Left cardiac atrium (tissue), 4 donors: ENCODE measurements at regions not wholly inside any gene's neighbourhood (a gene's known extent, or its start where the extent isn't known, plus 50 kb on each side); places are given as distances from the start of the nearest gene placed in this dataset.

Experiments used
- ATAC-seq, 2 donors: fragments of 200-7000 bp; cut with Tn5 transposase; one replicate each; pipeline ENCODE4 v1.9.1; 2020; ENCODE audit warnings: mild to moderate bottlenecking in 2 of 2, moderate library complexity in 2 of 2
- DNase-seq: peaks from one replicate; pipeline ENCODE4 v3.0.0-alpha.2; 2020
- intact Hi-C, 2 donors: fragments of 100-400 bp; cut with DNase I; formaldehyde crosslinking; loops; one replicate each; pipeline versions ENCODE4 v1.14.1 to v1.15.1; 2022 to 2023
- donor health status: DM: no; HTN: yes; CAD: no.
- donor health status: DM: no; HTN: yes; CAD: no; lungs with severe emphysema.
- donor health status: DM: yes; HTN: yes; CAD: no.
- donor health status: Dilated cardiomyopathy.

- DNase-seq (no peak), ATAC-seq (no peak)
- intact Hi-C loops = no loop called here
Measured at GRCh38 chr11:116698080-116698479, 74.7 kb downstream of the BUD13 start.

GRCh38 chr11:116697639-116698038 lies 75.1 kb downstream of the BUD13 start:
- intact Hi-C loops = no loop called here
- ATAC-seq = no peak
- no peak for DNase-seq

DNA sequence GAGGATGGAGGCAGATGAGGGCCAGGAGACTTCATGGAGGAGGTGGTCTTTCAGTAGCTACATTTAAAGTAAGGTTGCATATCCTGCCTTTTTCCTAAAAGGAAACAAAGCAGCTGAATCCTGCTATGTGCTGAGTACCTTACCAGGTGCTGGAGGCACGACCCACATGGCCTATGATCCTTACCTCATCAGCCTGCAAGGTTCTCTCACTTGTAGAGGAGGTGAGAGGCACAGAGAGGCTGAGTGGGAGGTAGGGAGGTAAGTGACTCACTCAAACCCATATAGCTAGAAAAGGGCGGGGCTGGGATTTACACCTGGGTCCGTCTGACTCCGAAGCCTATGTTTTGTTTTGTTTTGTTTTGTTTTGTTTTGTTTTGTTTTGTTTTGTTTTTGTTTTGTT lies 75.8 kb downstream of the BUD13 start:
- intact Hi-C loops = no loop called here
- DNase-seq (no peak), ATAC-seq (no peak)

DNA sequence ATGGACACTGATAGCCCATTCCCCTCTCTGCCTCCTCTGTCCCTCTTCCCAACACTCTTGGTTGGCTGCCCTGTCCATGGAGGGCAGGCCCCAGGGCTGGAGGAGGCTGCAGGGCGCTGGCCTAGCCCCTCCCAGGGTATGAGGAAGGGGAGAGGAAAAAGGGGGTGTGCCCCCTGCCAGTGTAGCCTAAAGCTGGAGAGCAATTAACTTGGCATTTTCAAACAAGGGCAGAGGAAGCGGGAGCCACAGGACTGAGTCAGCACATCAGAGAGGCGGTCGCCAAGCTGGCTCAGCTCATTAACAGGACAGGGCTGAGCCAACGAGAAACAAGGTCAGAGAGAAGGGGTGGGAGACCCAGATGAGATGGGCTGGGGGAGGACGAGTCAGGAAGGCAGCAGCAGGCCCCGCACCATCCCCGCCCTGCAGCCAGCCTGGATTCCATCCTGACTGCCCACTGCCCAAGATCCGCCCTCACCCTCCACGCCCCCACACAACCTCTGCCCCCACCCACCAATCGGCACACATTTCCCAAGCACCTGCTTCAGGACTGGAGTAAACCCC lies 76.3 kb downstream of the BUD13 start:
- intact Hi-C loops = no loop called here
- DNase-seq (no peak), ATAC-seq (no peak)

GRCh38 chr11:116695657-116696254 lies 77.0 kb downstream of the BUD13 start:
- DNase-seq (no peak), ATAC-seq (no peak)
- intact Hi-C loops = no loop called here

DNA sequence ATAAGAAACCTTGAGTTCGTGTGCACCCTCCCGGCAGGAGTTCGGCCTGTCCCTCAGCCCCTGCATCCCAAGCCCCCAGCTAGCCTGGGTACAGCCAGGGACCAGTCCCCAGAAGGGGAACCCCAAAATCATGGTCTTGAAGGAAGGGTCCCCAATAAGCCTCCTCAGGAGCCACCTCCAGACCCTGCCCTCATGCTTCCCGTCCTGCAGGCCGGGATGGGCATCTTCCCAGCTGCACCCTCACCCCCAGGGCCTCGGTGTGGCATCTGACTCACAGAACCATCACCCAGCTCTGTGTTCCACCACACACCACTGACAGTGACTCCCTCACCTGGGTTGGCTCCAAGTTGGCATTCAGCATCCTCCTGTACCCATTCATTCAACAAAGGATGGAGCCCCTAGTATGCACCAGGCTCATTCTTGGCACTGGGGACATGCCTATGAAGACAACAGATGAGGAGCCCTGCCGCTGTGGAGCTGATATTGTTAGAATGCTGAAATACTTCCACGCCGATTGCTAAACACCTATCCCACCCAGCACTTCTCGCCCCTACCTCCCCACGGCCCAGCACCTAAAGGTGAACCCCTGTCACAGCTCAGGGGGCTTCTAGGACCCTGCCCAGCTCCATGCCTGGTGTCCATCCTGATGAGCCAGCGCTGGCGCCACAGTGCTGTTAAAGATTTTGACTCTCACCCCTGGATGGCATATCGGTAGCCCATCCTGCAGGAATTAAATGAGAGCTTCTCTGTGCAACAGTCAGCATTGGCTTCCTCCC lies 77.8 kb downstream of the BUD13 start:
- intact Hi-C loops = no loop called here
- DNase-seq (no peak), ATAC-seq (no peak)

GRCh38 chr11:116694349-116694725 lies 78.5 kb downstream of the BUD13 start:
- intact Hi-C loops = no loop called here
- ATAC-seq = no peak
- DNase-seq = no peak

DNA sequence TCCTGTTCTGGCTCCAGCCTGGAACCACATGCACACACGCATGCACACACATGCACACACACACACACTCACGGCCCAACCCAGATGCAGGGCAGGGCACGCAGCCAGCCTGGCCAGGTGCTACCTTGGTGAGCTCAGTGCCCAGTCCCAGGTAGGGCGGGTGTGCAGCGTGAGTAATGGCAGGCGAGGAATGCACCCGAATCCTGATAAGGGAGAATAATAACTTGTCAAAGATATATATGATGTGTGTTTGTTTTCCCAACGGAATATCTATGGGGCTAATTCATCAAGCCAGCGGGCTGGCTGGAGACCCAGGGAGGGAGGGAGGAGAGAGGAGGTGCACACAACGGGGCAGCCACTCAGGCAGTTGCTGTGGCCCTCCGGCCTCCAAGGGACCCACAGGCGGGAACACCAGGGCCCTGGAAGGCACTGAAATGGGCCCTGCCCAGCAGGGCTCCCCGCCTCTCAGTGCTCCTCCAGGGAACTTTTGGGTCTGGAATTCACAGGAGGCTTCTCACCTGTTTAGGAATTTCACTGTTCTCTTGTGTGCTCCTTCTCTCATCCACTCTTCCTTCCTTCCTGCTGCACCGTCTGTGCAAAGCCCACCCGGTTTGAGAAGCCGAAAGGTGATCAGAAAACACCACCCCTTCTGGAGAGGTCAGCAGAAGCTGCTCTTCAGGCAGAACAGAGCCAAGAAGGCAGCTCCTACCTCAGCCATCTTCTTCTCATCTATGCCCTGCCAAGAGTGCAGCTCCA lies 79.0 kb downstream of the BUD13 start:
- DNase-seq = no peak
- intact Hi-C loops = no loop called here

GRCh38 chr11:116693102-116693570 lies 79.7 kb downstream of the BUD13 start:
- DNase-seq = no peak
- intact Hi-C loops = no loop called here
- ATAC-seq = no peak

More for the DNA sequence above, 79.0 kb downstream of the BUD13 start:
- peak in 1 of 2 donors; percentile 15 for ATAC-seq

GRCh38 chr11:116692318-116693101 lies 80.3 kb downstream of the BUD13 start:
- intact Hi-C loops = no loop called here
- DNase-seq = no peak
- no peak for ATAC-seq

DNA sequence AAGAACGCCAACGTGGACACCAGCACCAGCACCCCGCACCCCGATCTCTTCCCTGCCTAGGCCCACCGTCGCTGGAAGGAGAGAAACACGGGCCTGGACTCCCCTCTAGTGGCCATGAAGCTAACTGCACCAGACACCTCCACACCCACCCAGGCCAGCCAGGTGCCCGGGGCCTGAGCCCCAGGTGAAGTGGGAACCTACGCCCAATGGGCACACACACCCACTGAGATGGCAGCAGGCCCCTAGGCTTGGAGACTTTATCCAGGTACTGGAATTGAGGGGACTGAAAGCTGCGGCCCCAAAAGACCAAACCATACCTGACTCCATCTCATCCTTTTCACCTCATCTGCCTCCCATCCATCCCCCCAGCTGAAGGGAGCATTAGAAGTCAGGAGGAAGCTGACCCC lies 81.0 kb downstream of the BUD13 start:
- ATAC-seq (peak; percentile 68 to 69), DNase-seq (peak; percentile 46)
- intact Hi-C loops = no loop called here

- DNase-seq = no peak
- intact Hi-C loops = no loop called here
- ATAC-seq = no peak
Measured at GRCh38 chr11:116690611-116691010, 82.2 kb downstream of the BUD13 start.

DNA sequence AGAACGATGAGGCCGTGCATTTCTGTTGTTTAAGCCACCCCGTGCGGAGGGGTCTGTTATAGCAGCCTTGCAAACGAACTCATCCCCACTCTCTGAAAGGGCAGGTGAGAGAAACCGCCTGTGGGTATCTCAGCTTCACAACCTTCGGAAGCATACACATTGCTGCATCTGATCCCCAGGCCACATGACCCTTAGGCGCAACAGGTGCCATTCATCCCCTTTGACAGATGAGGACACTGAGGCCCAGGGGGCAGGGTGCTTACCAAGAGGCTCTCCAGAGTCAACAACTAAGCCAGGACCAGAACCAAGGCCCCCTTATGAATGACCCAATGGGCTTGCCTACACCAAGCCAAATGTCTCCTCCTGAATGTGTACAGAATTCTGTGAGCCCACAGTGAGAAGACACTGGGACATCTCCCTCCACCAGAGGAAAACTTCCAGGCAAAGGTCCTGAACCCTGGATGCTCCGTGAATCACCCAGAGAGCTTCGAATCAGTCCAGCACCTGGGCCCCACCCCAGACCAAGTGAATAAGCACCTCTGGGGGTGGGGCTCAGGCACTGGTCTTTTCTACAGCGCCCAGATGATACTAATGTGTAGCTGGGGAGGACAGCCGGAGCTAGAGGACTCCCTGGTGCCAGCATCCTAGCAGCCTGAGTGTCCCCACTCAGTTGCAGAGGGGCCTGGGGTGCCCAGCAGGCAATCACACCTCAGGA lies 83.2 kb downstream of the BUD13 start:
- DNase-seq (no peak), ATAC-seq (no peak)
- intact Hi-C loops = no loop called here

- no peak for ATAC-seq
- intact Hi-C loops = no loop called here
Measured at GRCh38 chr11:116688202-116688540, 84.6 kb downstream of the BUD13 start.

GRCh38 chr11:116687458-116688201 lies 85.2 kb downstream of the BUD13 start:
- no peak for ATAC-seq
- intact Hi-C loops = no loop called here
- DNase-seq = no peak

More at GRCh38 chr11:116688202-116688540, 84.6 kb downstream of the BUD13 start:
- no peak for DNase-seq

GRCh38 chr11:116686866-116687265 lies 85.9 kb downstream of the BUD13 start:
- DNase-seq (no peak), ATAC-seq (no peak)
- intact Hi-C loops = no loop called here

- DNase-seq (no peak), ATAC-seq (no peak)
- intact Hi-C loops = no loop called here
Measured at GRCh38 chr11:116683982-116684381, 88.8 kb downstream of the BUD13 start.
